ENCODE measurements at regions not wholly inside any gene's neighbourhood (a gene's known extent, or its start where the extent isn't known, plus 50 kb on each side); places are given as distances from the start of the nearest gene placed in this dataset.
A peak's percentile ranks its signal among the peaks of the same experiment; 100 is the strongest.

- no peak for TF ChIP-seq JUN (IDR thresholded peaks at IDR 0.05; ENCODE audit: borderline replicate concordance, low read depth, low read length)
- no peak for TF ChIP-seq JUN (CRISPR knock-in tag; IDR thresholded peaks at IDR 0.05; ENCODE audit: borderline replicate concordance)
- TF ChIP-seq TCF7L2 (IDR thresholded peaks at IDR 0.05; ENCODE audit: low read depth, low read length), result no peak
- TF ChIP-seq REST (IDR thresholded peaks at IDR 0.05; ENCODE audit: borderline replicate concordance), result peak; percentile 10; the same call in 1 of the 2 replicates
- no peak for TF ChIP-seq REST (CRISPR knock-in tag; IDR thresholded peaks at IDR 0.05; ENCODE audit: low read depth)
- no peak for TF ChIP-seq ELF4 (CRISPR knock-in tag; IDR thresholded peaks at IDR 0.05)
- no peak for TF ChIP-seq BDP1 (IDR thresholded peaks at IDR 0.05; ENCODE audit: insufficient read depth, insufficient read length)
- no peak for TF ChIP-seq MBD1 (CRISPR knock-in tag; IDR thresholded peaks at IDR 0.05)
- no peak for TF ChIP-seq POLR2AphosphoS5 (IDR thresholded peaks at IDR 0.05; ENCODE audit: control insufficient read depth, insufficient read depth, low read depth, low read length)
- TF ChIP-seq CTCF (IDR thresholded peaks at IDR 0.05 in 2 of 3, conservative IDR thresholded peaks at IDR 0.05 in 1 of 3; ENCODE audit: insufficient read depth in 2 of 3, low read depth in 1 of 3, low read length in 3 of 3), result peak; percentile 21 to 52 (median 37); a peak in 4 of 6 replicates
These were observed 152.1 kb upstream of the RALGAPA2 start for GRCh38 chr20:20864351-20865096.

Data from K562 (cell line).